ENCODE measurements at regions not wholly inside any gene's neighbourhood (a gene's known extent, or its start where the extent isn't known, plus 50 kb on each side); places are given as distances from the start of the nearest gene placed in this dataset.

- Mint-ChIP-seq H3K27ac (ENCODE audit: low read depth) (no peak overlapping the region), H3K4me1 (no peaks in the 10 kb centered on the region), H3K36me3 (ENCODE audit: insufficient read depth) (no peaks in the 10 kb centered on the region), H3K4me3 (no peak overlapping the region), H3K27me3 (peaks cover 15% of the 10 kb centered on the region), H3K9me3 (peaks cover 4% of the 10 kb centered on the region)
- ATAC-seq (replicated peaks; ENCODE audit: extremely low read depth, poor library complexity, severe bottlenecking) (no peak), DNase-seq (ENCODE audit: low spot score in 2 of 2) (no peak)
These were observed 157.2 kb downstream of the MED10 start for GRCh38 chr5:6221141-6221626.

GRCh38 chr5:6220346-6221088 lies 157.8 kb downstream of the MED10 start:
- DNase-seq (ENCODE audit: low spot score in 2 of 2) (no peak), ATAC-seq (replicated peaks; ENCODE audit: extremely low read depth, poor library complexity, severe bottlenecking) (no peak)
- Mint-ChIP-seq H3K4me1 (no peaks in the 10 kb centered on the region), H3K27me3 (peaks cover 17% of the 10 kb centered on the region), H3K27ac (ENCODE audit: low read depth) (no peak overlapping the region), H3K36me3 (ENCODE audit: insufficient read depth) (no peaks in the 10 kb centered on the region), H3K9me3 (peaks cover 4% of the 10 kb centered on the region), H3K4me3 (no peak overlapping the region)

GRCh38 chr5:6218517-6218916 lies 159.8 kb downstream of the MED10 start:
- Mint-ChIP-seq H3K27me3 (peaks cover 17% of the 10 kb centered on the region), H3K27ac (ENCODE audit: low read depth) (no peak overlapping the region), H3K36me3 (ENCODE audit: insufficient read depth) (no peaks in the 10 kb centered on the region), H3K9me3 (peaks cover 4% of the 10 kb centered on the region), H3K4me3 (no peak overlapping the region), H3K4me1 (no peaks in the 10 kb centered on the region)
- no peak for ATAC-seq (replicated peaks; ENCODE audit: extremely low read depth, poor library complexity, severe bottlenecking)
- no peak for DNase-seq (ENCODE audit: low spot score in 2 of 2)

GRCh38 chr5:6218116-6218515 lies 160.2 kb downstream of the MED10 start:
- DNase-seq (ENCODE audit: low spot score in 2 of 2), result no peak
- H3K4me1 Mint-ChIP-seq, result no peaks in the 10 kb centered on the region
- H3K4me3 Mint-ChIP-seq, result no peak overlapping the region
- no peaks in the 10 kb centered on the region for H3K36me3 Mint-ChIP-seq (ENCODE audit: insufficient read depth)
- peaks cover 4% of the 10 kb centered on the region for H3K9me3 Mint-ChIP-seq
- no peak for ATAC-seq (replicated peaks; ENCODE audit: extremely low read depth, poor library complexity, severe bottlenecking)
- peaks cover 17% of the 10 kb centered on the region for H3K27me3 Mint-ChIP-seq
- H3K27ac Mint-ChIP-seq (ENCODE audit: low read depth), result no peak overlapping the region

- Mint-ChIP-seq H3K4me3 (no peak overlapping the region), H3K36me3 (ENCODE audit: insufficient read depth) (no peaks in the 10 kb centered on the region), H3K27me3 (peaks cover 17% of the 10 kb centered on the region), H3K27ac (ENCODE audit: low read depth) (no peak overlapping the region), H3K9me3 (no peaks in the 10 kb centered on the region), H3K4me1 (no peaks in the 10 kb centered on the region)
- DNase-seq (ENCODE audit: low spot score in 2 of 2), result no peak
- no peak for ATAC-seq (replicated peaks; ENCODE audit: extremely low read depth, poor library complexity, severe bottlenecking)
These were observed 161.8 kb downstream of the MED10 start for GRCh38 chr5:6216471-6217075.

- no peaks in the 10 kb centered on the region for H3K36me3 Mint-ChIP-seq (ENCODE audit: insufficient read depth)
- no peak for DNase-seq (ENCODE audit: low spot score in 2 of 2)
- no peak overlapping the region for H3K27ac Mint-ChIP-seq (ENCODE audit: low read depth)
- no peaks in the 10 kb centered on the region for H3K4me1 Mint-ChIP-seq
- H3K27me3 Mint-ChIP-seq, result peaks cover 17% of the 10 kb centered on the region
- no peak for ATAC-seq (replicated peaks; ENCODE audit: extremely low read depth, poor library complexity, severe bottlenecking)
- peaks cover 2% of the 10 kb centered on the region for H3K9me3 Mint-ChIP-seq
- no peak overlapping the region for H3K4me3 Mint-ChIP-seq
These were observed 162.5 kb downstream of the MED10 start for GRCh38 chr5:6215891-6216290.

GRCh38 chr5:6212244-6212643 lies 166.1 kb downstream of the MED10 start:
- no peak overlapping the region for H3K4me3 Mint-ChIP-seq
- no peaks in the 10 kb centered on the region for H3K4me1 Mint-ChIP-seq
- peaks cover 12% of the 10 kb centered on the region for H3K27me3 Mint-ChIP-seq
- H3K9me3 Mint-ChIP-seq, result peaks cover 9% of the 10 kb centered on the region
- DNase-seq (ENCODE audit: low spot score in 2 of 2), result no peak
- no peak for ATAC-seq (replicated peaks; ENCODE audit: extremely low read depth, poor library complexity, severe bottlenecking)
- no peak overlapping the region for H3K27ac Mint-ChIP-seq (ENCODE audit: low read depth)
- no peaks in the 10 kb centered on the region for H3K36me3 Mint-ChIP-seq (ENCODE audit: insufficient read depth)

GRCh38 chr5:6206501-6206900 lies 171.8 kb downstream of the MED10 start:
- Mint-ChIP-seq H3K27me3 (no peaks in the 10 kb centered on the region), H3K4me3 (no peak overlapping the region), H3K9me3 (peaks cover 9% of the 10 kb centered on the region), H3K4me1 (no peaks in the 10 kb centered on the region), H3K36me3 (ENCODE audit: insufficient read depth) (no peaks in the 10 kb centered on the region), H3K27ac (ENCODE audit: low read depth) (no peak overlapping the region)
- ATAC-seq (replicated peaks; ENCODE audit: extremely low read depth, poor library complexity, severe bottlenecking) (no peak), DNase-seq (ENCODE audit: low spot score in 2 of 2) (no peak)

GRCh38 chr5:6202968-6203365 lies 175.4 kb downstream of the MED10 start:
- Mint-ChIP-seq H3K27ac (ENCODE audit: low read depth) (no peak overlapping the region), H3K4me3 (no peak overlapping the region), H3K9me3 (no peaks in the 10 kb centered on the region), H3K4me1 (no peaks in the 10 kb centered on the region), H3K36me3 (ENCODE audit: insufficient read depth) (peaks cover 3% of the 10 kb centered on the region), H3K27me3 (peaks cover 10% of the 10 kb centered on the region)
- DNase-seq (ENCODE audit: low spot score in 2 of 2) (no peak), ATAC-seq (replicated peaks; ENCODE audit: extremely low read depth, poor library complexity, severe bottlenecking) (no peak)

- Mint-ChIP-seq H3K36me3 (ENCODE audit: insufficient read depth) (peaks cover 3% of the 10 kb centered on the region), H3K4me1 (no peaks in the 10 kb centered on the region), H3K4me3 (no peak overlapping the region), H3K27ac (ENCODE audit: low read depth) (no peak overlapping the region), H3K27me3 (peaks cover 15% of the 10 kb centered on the region), H3K9me3 (no peaks in the 10 kb centered on the region)
- DNase-seq (ENCODE audit: low spot score in 2 of 2) (no peak), ATAC-seq (replicated peaks; ENCODE audit: extremely low read depth, poor library complexity, severe bottlenecking) (no peak)
These were observed 176.0 kb downstream of the MED10 start for GRCh38 chr5:6202149-6202967.

- Mint-ChIP-seq H3K27me3 (peaks cover 23% of the 10 kb centered on the region), H3K4me3 (no peak overlapping the region), H3K9me3 (no peaks in the 10 kb centered on the region), H3K36me3 (ENCODE audit: insufficient read depth) (peaks cover 3% of the 10 kb centered on the region), H3K4me1 (no peaks in the 10 kb centered on the region), H3K27ac (ENCODE audit: low read depth) (no peak overlapping the region)
- DNase-seq (ENCODE audit: low spot score in 2 of 2), result no peak
- ATAC-seq (replicated peaks; ENCODE audit: extremely low read depth, poor library complexity, severe bottlenecking), result no peak
These were observed 176.7 kb downstream of the MED10 start for GRCh38 chr5:6201631-6202030.

GRCh38 chr5:6198531-6198930 lies 179.8 kb downstream of the MED10 start:
- no peak for DNase-seq (ENCODE audit: low spot score in 2 of 2)
- ATAC-seq (replicated peaks; ENCODE audit: extremely low read depth, poor library complexity, severe bottlenecking), result no peak
- Mint-ChIP-seq H3K27me3 (peaks cover 28% of the 10 kb centered on the region), H3K4me1 (no peaks in the 10 kb centered on the region), H3K4me3 (no peak overlapping the region), H3K27ac (ENCODE audit: low read depth) (no peak overlapping the region), H3K9me3 (no peaks in the 10 kb centered on the region), H3K36me3 (ENCODE audit: insufficient read depth) (peaks cover 3% of the 10 kb centered on the region)

Data from central memory CD8-positive, alpha-beta T cell (primary cell).